ENCODE measurements at regions not wholly inside any gene's neighbourhood (a gene's known extent, or its start where the extent isn't known, plus 50 kb on each side); places are given as distances from the start of the nearest gene placed in this dataset.
A peak's percentile ranks its signal among the peaks of the same experiment; 100 is the strongest.

GRCh38 chr22:49203859-49204598 is 623.6 kb downstream of the BRD1 start:
- POLR2A ChIA-PET, result no interaction called here
- no peaks in the 10 kb centered on the region for H3K9me3 Mint-ChIP-seq
- no peak overlapping the region for H3K27ac Mint-ChIP-seq
- ATAC-seq (no peak), DNase-seq (peak in 2 of 10 donors; percentile 12 to 43)
- peaks cover 2 to 28% (median 16%) of the 10 kb centered on the region in 5 donors for H3K27me3 Mint-ChIP-seq
- peaks cover 0 to 1% (median 0%) of the 10 kb centered on the region in 4 donors for H3K4me1 Mint-ChIP-seq
- H3K36me3 Mint-ChIP-seq, result no peaks in the 10 kb centered on the region
- no peak overlapping the region for H3K4me3 Mint-ChIP-seq

DNA sequence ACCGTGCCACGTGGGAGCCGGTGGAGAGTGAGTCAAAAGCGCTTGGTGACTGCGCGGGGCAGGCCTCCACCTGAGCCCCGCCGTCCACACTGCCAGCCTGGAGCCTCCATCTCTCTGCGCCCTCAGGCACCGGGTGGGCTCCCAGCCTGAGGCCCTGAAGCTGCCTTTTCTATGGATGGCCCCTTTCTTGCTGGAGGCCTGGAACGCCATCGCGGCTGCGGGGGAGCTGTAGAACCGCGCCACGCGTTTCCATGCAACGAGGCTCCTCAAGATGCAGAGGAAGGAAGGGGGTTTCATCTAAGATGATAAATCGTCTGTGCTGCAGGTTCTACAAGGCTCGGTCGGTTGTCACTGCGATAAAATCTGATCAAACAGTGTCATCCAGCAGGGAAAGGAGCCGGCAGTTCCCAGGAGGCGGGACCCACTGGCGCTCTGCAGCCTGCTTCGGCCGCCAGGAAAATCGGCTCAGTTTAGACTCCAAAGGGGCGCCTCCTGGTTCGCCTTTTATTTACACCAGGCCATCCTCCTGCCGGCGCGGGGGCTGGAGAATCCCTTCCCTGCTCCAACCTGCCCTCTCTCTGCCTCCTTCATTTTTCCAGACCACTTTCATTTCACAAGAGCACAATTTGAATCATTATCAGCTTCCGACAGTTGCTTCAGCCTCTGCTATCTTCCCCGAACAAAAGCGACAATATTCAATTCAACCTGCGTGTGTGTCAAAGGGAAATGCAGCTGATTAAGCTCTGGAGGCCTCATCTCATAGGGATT is 624.4 kb downstream of the BRD1 start:
- Mint-ChIP-seq H3K27ac (no peak overlapping the region), H3K4me1 (peaks cover 0 to 1% (median 0%) of the 10 kb centered on the region in 4 donors), H3K4me3 (no peak overlapping the region), H3K9me3 (no peaks in the 10 kb centered on the region), H3K27me3 (peaks cover 2 to 28% (median 16%) of the 10 kb centered on the region in 5 donors), H3K36me3 (no peaks in the 10 kb centered on the region)
- DNase-seq (peak in 2 of 10 donors; percentile 10 to 55), ATAC-seq (no peak)
- POLR2A ChIA-PET, result no interaction called here

GRCh38 chr22:49202226-49202625 is 625.4 kb downstream of the BRD1 start:
- POLR2A ChIA-PET, result no interaction called here
- no peak overlapping the region for H3K4me3 Mint-ChIP-seq
- H3K36me3 Mint-ChIP-seq, result no peaks in the 10 kb centered on the region
- peaks cover 0 to 1% (median 0%) of the 10 kb centered on the region in 4 donors for H3K4me1 Mint-ChIP-seq
- H3K27me3 Mint-ChIP-seq, result peaks cover 2 to 36% (median 19%) of the 10 kb centered on the region in 5 donors
- H3K27ac Mint-ChIP-seq, result no peak overlapping the region
- ATAC-seq (no peak), DNase-seq (peak in 1 of 10 donors; percentile 6)
- no peaks in the 10 kb centered on the region for H3K9me3 Mint-ChIP-seq

DNA sequence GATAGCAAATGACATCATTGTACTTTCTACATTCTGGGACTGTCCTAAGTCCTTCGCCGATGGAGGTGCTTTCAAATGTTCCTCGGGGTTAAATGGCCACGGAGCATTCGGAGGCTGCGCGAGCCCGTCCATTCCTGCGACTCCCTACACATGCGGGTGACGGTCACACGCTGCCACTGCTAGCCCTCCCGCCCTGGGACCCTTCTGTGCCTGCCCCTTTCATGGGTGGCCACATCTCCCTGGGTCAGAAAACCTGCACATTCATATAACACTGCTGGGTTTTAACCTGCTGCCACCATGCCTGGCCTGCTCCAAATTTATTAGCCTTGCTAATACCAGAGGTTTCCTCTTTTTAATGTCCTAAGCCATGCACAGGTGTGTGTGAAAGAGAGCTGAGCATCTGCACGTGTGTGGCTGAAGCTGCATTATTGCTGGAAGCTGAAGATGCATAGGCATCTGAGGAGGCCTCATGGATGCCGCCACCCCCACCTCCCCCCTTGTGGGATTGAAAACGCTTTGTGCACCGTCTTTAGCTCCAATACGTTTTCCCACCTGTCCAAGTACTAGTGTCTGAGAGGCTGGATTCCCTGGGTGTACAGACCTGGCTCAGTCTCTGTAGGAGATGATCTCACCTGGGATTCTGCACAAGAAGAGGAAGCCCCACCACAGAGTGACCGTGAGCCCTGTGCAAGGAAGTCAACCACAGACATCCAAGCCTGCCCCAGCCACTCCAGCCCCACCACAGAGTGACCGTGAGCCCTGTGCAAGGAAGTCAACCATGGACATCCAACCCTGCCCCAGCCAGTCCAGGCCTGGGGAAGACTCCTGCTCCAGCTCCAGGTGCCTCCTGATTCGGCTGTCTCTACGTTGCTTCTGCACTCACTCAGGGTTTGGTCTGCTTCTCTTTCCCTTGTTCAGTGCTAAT is 626.4 kb downstream of the BRD1 start:
- no peak overlapping the region for H3K27ac Mint-ChIP-seq
- POLR2A ChIA-PET, result no interaction called here
- peak in 2 of 10 donors; percentile 7 to 18 for DNase-seq

GRCh38 chr22:49199224-49199623 is 628.4 kb downstream of the BRD1 start:
- ATAC-seq (no peak), DNase-seq (peak in 1 of 10 donors; percentile 46)
- H3K4me3 Mint-ChIP-seq, result no peak overlapping the region
- H3K4me1 Mint-ChIP-seq, result peaks cover 0 to 5% (median 0%) of the 10 kb centered on the region in 4 donors
- POLR2A ChIA-PET, result no interaction called here
- H3K27ac Mint-ChIP-seq, result no peak overlapping the region
- H3K27me3 Mint-ChIP-seq, result peaks cover 0 to 22% (median 3%) of the 10 kb centered on the region in 5 donors
- H3K9me3 Mint-ChIP-seq, result no peaks in the 10 kb centered on the region
- H3K36me3 Mint-ChIP-seq, result no peaks in the 10 kb centered on the region

More for the DNA sequence above, 626.4 kb downstream of the BRD1 start:
- Mint-ChIP-seq H3K36me3 (no peaks in the 10 kb centered on the region), H3K27me3 (peaks cover 0 to 36% (median 17%) of the 10 kb centered on the region in 5 donors), H3K4me3 (no peak overlapping the region), H3K9me3 (no peaks in the 10 kb centered on the region), H3K4me1 (peaks cover 0 to 5% (median 0%) of the 10 kb centered on the region in 4 donors)
- ATAC-seq, result no peak

GRCh38 chr22:49198705-49199084 is 629.0 kb downstream of the BRD1 start:
- POLR2A ChIA-PET, result no interaction called here
- ATAC-seq (no peak), DNase-seq (no peak)
- Mint-ChIP-seq H3K4me3 (no peak overlapping the region), H3K4me1 (peaks cover 0 to 5% (median 0%) of the 10 kb centered on the region in 4 donors), H3K27ac (no peak overlapping the region), H3K36me3 (no peaks in the 10 kb centered on the region), H3K27me3 (peaks cover 0 to 22% (median 3%) of the 10 kb centered on the region in 5 donors), H3K9me3 (no peaks in the 10 kb centered on the region)

DNA sequence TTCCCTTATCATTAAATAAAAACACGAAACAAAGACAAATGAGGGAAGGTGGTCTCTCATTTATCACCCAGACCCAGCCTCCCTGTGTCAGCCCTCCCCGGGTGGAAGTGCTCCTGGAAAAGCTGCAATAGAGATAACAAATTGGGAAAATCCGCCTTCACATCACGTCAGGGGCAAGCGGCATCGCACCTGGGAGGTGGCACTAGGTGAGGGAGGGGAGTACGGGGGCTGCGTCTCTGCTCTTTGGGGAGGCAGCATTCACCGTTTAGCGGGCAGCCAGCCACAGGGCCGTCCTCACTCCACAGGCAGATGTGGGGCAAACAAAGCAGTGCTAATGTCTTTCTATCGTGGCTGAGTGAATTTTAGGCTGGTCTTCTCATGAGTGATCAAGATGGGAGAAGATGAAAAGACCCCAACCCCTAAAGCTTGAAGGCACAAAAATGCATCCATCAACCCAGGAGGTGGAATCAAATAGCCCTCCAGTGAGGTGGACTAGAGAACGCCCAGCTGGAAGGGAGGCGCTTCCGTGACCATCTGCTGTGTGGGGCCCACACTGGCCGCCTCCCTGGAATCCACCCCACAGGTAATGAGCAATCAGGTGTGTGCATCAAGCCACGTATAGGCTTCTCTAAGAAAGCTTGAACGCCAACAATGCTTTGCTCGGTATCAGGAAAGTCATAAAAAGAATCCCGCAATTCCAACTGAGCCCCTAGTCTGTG is 629.5 kb downstream of the BRD1 start:
- DNase-seq, result peak in 1 of 10 donors; percentile 50
- POLR2A ChIA-PET, result no interaction called here
- Mint-ChIP-seq H3K27ac (no peak overlapping the region), H3K36me3 (no peaks in the 10 kb centered on the region), H3K27me3 (peaks cover 0 to 22% (median 3%) of the 10 kb centered on the region in 5 donors), H3K4me3 (no peak overlapping the region), H3K4me1 (peaks cover 0 to 3% (median 0%) of the 10 kb centered on the region in 4 donors), H3K9me3 (no peaks in the 10 kb centered on the region)
- no peak for ATAC-seq

- no peaks in the 10 kb centered on the region for H3K9me3 Mint-ChIP-seq
- H3K4me1 Mint-ChIP-seq, result peaks cover 0 to 3% (median 0%) of the 10 kb centered on the region in 4 donors
- no peaks in the 10 kb centered on the region for H3K36me3 Mint-ChIP-seq
- DNase-seq (no peak), ATAC-seq (no peak)
- no peak overlapping the region for H3K4me3 Mint-ChIP-seq
- peaks cover 0 to 22% (median 3%) of the 10 kb centered on the region in 5 donors for H3K27me3 Mint-ChIP-seq
- POLR2A ChIA-PET, result no interaction called here
- H3K27ac Mint-ChIP-seq, result no peak overlapping the region
Observed at GRCh38 chr22:49197505-49197904, 630.2 kb downstream of the BRD1 start.

GRCh38 chr22:49196046-49196511 is 631.6 kb downstream of the BRD1 start:
- peaks cover 0 to 3% (median 0%) of the 10 kb centered on the region in 4 donors for H3K4me1 Mint-ChIP-seq
- peaks cover 0 to 30% (median 5%) of the 10 kb centered on the region in 5 donors for H3K27me3 Mint-ChIP-seq
- no peaks in the 10 kb centered on the region for H3K36me3 Mint-ChIP-seq
- H3K27ac Mint-ChIP-seq, result no peak overlapping the region
- no peak overlapping the region for H3K4me3 Mint-ChIP-seq
- ATAC-seq (no peak), DNase-seq (no peak)
- no peaks in the 10 kb centered on the region for H3K9me3 Mint-ChIP-seq
- POLR2A ChIA-PET, result no interaction called here

DNA sequence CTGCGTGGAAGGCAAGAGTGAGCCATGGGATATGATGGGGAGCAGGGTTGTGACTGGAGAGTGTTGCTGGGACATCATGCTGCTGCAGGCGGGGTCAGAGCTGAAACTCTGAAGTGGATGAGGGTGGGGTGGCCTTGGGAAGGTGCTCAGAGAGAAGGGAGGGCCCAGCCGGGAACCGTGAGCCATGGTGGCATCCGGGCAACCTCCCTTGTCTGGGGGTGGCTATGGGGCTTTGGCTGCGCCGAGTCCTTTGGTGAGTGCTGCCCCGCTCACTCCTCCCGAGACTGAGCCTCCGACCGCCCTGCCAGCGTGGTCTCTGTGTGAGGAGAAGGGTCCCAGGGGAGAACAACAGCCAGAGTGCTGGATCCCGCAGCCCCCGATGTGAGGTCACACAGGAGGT is 632.0 kb downstream of the BRD1 start:
- Mint-ChIP-seq H3K27me3 (peaks cover 0 to 35% (median 9%) of the 10 kb centered on the region in 5 donors), H3K27ac (no peak overlapping the region), H3K36me3 (no peaks in the 10 kb centered on the region), H3K9me3 (no peaks in the 10 kb centered on the region), H3K4me1 (peaks cover 0 to 3% (median 0%) of the 10 kb centered on the region in 4 donors), H3K4me3 (no peak overlapping the region)
- DNase-seq (no peak), ATAC-seq (no peak)
- POLR2A ChIA-PET, result no interaction called here

DNA sequence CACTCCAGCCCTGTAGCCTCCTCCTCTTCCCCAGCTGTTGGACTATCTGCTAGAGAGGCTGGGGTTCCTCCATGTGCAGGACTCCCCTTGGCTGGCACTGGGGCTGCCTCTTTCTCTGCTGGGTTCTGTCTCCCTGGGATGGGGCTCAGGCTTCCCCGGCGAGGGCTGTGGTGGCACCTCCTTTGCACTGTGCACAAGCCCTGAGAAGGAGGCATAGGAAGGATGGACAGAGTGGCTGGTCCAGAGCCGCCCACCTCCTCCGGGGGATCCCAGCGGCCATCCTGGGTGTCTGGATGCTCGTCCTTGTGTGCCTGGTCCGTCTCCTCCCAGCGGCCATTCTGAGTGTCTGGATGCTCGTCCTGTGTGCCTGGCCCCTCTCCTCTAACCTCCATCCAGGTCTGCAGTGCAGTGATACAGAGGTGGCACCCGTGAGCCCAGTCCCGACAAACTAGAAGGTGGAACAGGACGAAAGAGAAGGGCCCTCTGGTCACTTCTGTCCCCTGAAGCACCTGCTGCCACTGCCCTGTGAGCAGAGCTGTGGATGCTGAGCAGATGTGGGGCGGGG is 633.7 kb downstream of the BRD1 start:
- H3K27me3 Mint-ChIP-seq, result peaks cover 0 to 37% (median 10%) of the 10 kb centered on the region in 5 donors
- H3K4me3 Mint-ChIP-seq, result no peak overlapping the region
- H3K9me3 Mint-ChIP-seq, result no peaks in the 10 kb centered on the region
- H3K4me1 Mint-ChIP-seq, result peaks cover 0 to 3% (median 0%) of the 10 kb centered on the region in 4 donors
- no peaks in the 10 kb centered on the region for H3K36me3 Mint-ChIP-seq
- DNase-seq (peak in 1 of 10 donors; percentile 41), ATAC-seq (no peak)
- POLR2A ChIA-PET, result no interaction called here
- H3K27ac Mint-ChIP-seq, result peak overlapping the region in 1 of 10 donors; percentile 15

GRCh38 chr22:49193348-49193747 is 634.3 kb downstream of the BRD1 start:
- DNase-seq (no peak), ATAC-seq (no peak)
- Mint-ChIP-seq H3K36me3 (no peaks in the 10 kb centered on the region), H3K9me3 (no peaks in the 10 kb centered on the region), H3K27ac (no peak overlapping the region), H3K4me3 (no peak overlapping the region), H3K4me1 (peaks cover 0 to 3% (median 0%) of the 10 kb centered on the region in 4 donors), H3K27me3 (peaks cover 0 to 43% (median 14%) of the 10 kb centered on the region in 5 donors)
- POLR2A ChIA-PET, result no interaction called here

All from naive thymus-derived CD8-positive, alpha-beta T cell (primary cell).